HepG2 (cell line): ENCODE measurements at regions not wholly inside any gene's neighbourhood (a gene's known extent, or its start where the extent isn't known, plus 50 kb on each side); places are given as distances from the start of the nearest gene placed in this dataset.

ENCODE experiments used
- ATAC-seq: fragments of 200-7000 bp; cut with Tn5 transposase; 3 replicates; pipeline ENCODE4 v1.9.1; 2020; ENCODE audit warnings: mild to moderate bottlenecking, moderate library complexity
- BruUV-seq: library from RNA; stranded (reverse); fragments of 400-500 nt; replicated peaks from 2 replicates; lab custom pipeline; 2021; lab: Mats Ljungman, UMichigan
- CTCF ChIA-PET: fragments of 300-600 bp; formaldehyde crosslinking; extraction: SDS; loops from one replicate; lab custom pipeline; 2021; ENCODE audit warnings: low total read pairs, inconsistent platforms, low intra/inter-chr PET ratio; lab: Yijun Ruan, JAX
- POLR2A ChIA-PET: fragments of 350-600 bp; sonication (Branson Sonifier 250); formaldehyde crosslinking; loops from one replicate; lab custom pipeline; 2020; ENCODE audit warnings: antibody characterized with exemption, inconsistent platforms; lab: Yijun Ruan, JAX
- DNase-seq: peaks from one replicate; pipeline ENCODE4 v3.0.0-alpha.2; 2015; ENCODE audit warnings: low spot score
- FAIRE-seq: peaks from 3 replicates; lab custom pipeline; 2011; peaks lifted over from hg19 to GRCh38; lab: Jason Lieb, UNC
- H2AFZ ChIP-seq: one replicate; pipeline ENCODE4 v1.6.1; 2011; ENCODE audit warnings: low read length, inconsistent platforms
- H3K27ac ChIP-seq: fragments of 300-600 bp; 3 replicates; pipeline ENCODE4 v1.8.0; 2011; ENCODE audit warnings: mixed run types, mild to moderate bottlenecking, mixed read lengths, low read length, inconsistent platforms; ENCODE audit not compliant: insufficient read depth; ENCODE audit errors: extremely low read length
- H3K27me3 ChIP-seq, 2 experiments: fragments of 200-600 bp in 1 of 2; 2 replicates in 1 of 2; 3 replicates in 1 of 2; pipeline versions ENCODE4 v1.6.0 to v1.8.0; 2011; ENCODE audit warnings: low read length in 2 of 2, mild to moderate bottlenecking in 2 of 2, moderate library complexity in 2 of 2, inconsistent platforms in 1 of 2; ENCODE audit not compliant: insufficient read depth in 2 of 2, control insufficient read depth in 1 of 2
- H3K36me3 ChIP-seq, 2 experiments: fragments of 200-600 bp in 1 of 2; replicated peaks in 1 of 2; 2 replicates in 1 of 2; 3 replicates in 1 of 2; pipeline versions ENCODE4 v1.5.1 to v1.8.0; 2011; ENCODE audit warnings: low read length in 2 of 2, inconsistent platforms in 1 of 2; ENCODE audit not compliant: insufficient read depth in 2 of 2, control insufficient read depth in 1 of 2
- H3K4me1 ChIP-seq: 2 replicates; pipeline ENCODE4 v1.5.1; 2012; ENCODE audit warnings: low read length, inconsistent platforms; ENCODE audit not compliant: insufficient read depth
- H3K4me2 ChIP-seq: 2 replicates; pipeline ENCODE4 v1.6.0; 2011; ENCODE audit warnings: low read depth, low read length, inconsistent platforms
- H3K4me3 ChIP-seq, 3 experiments: fragments of 200-600 bp in 1 of 3; sonication (generic), shearing (Covaris generic) in 1 of 3; replicated peaks in 1 of 3; 2 replicates each; pipeline ENCODE4 v1.5.1; 2011 to 2016; ENCODE audit warnings: low read length in 3 of 3, inconsistent platforms in 2 of 3, low read depth in 2 of 3, mild to moderate bottlenecking in 2 of 3, control low read depth in 1 of 3, mixed read lengths in 1 of 3; ENCODE audit not compliant: insufficient read depth in 1 of 3
- H3K79me2 ChIP-seq: one replicate; pipeline ENCODE4 v1.6.1; 2011; ENCODE audit warnings: low read length, inconsistent platforms; ENCODE audit not compliant: insufficient read depth
- H3K9ac ChIP-seq: 2 replicates; pipeline ENCODE4 v1.6.0; 2011; ENCODE audit warnings: mild to moderate bottlenecking, low read depth, low read length, inconsistent platforms; ENCODE audit not compliant: insufficient read depth
- H3K9me3 ChIP-seq: 2 replicates; pipeline ENCODE4 v1.5.1; 2012; ENCODE audit warnings: mild to moderate bottlenecking, low read length
- H4K20me1 ChIP-seq: 2 replicates; pipeline ENCODE4 v1.6.0; 2011; ENCODE audit warnings: inconsistent platforms, mild to moderate bottlenecking, low read length, moderate library complexity; ENCODE audit not compliant: insufficient read depth
- ATF3 ChIP-seq: sonication (generic); formaldehyde crosslinking; IDR thresholded peaks from 2 replicates; pipeline ENCODE4 v1.4.0; 2020; ENCODE audit warnings: missing genetic modification reagents
- SIN3B ChIP-seq: fragments of 150-350 bp; IDR thresholded peaks from 2 replicates; pipeline ENCODE4 v1.6.1; 2014; ENCODE audit warnings: low read length
- SOX6 ChIP-seq, 2 experiments: fragments of 450-650 bp in 1 of 2; sonication (generic) in 1 of 2; formaldehyde crosslinking in 1 of 2; IDR thresholded peaks; 2 replicates each; pipeline versions ENCODE4 v1.4.0 to v1.6.1; 2017 to 2020; ENCODE audit warnings: antibody characterized with exemption in 1 of 2, mild to moderate bottlenecking in 1 of 2, missing genetic modification reagents in 1 of 2
- XRCC5 ChIP-seq: fragments of 200-400 bp; formaldehyde crosslinking; optimal IDR thresholded peaks from 2 replicates; pipeline ENCODE3; 2017; ENCODE audit warnings: mild to moderate bottlenecking, low read length
- ZBTB40 ChIP-seq, 2 experiments: fragments of 450-650 bp in 1 of 2; sonication (generic) in 1 of 2; formaldehyde crosslinking in 1 of 2; IDR thresholded peaks; 2 replicates each; pipeline versions ENCODE4 v1.6.1 to v1.8.0; 2016 to 2022; ENCODE audit warnings: antibody characterized with exemption in 1 of 2, mild to moderate bottlenecking in 1 of 2, missing genetic modification reagents in 1 of 2
- WGBS: methylation state at CpG from one replicate; pipeline ENCODE4 v1.1.6; 2017; ENCODE audit warnings: low lambda C conversion rate; 5-methylcytosine and 5-hydroxymethylcytosine counted together
- in situ Hi-C: cut with HindIII; loops from 2 replicates; pipeline ENCODE4 v1.10.0; 2017; ENCODE audit warnings: low pct_unique_long_range_greater_than_20kb; ENCODE audit not compliant: extremely low pct_ligation_motif_present
- intact Hi-C: fragments of 100-400 bp; cut with micrococcal nuclease; formaldehyde crosslinking; loops from one replicate; pipeline ENCODE4 v1.10.0; 2022; ENCODE audit not compliant: unreplicated experiment
- TF ChIP-seq, protein P1 (sequence below): sonication (generic); formaldehyde crosslinking; IDR thresholded peaks from 2 replicates; pipeline ENCODE4 v1.4.0; 2020; ENCODE audit warnings: missing genetic modification reagents

DNA sequence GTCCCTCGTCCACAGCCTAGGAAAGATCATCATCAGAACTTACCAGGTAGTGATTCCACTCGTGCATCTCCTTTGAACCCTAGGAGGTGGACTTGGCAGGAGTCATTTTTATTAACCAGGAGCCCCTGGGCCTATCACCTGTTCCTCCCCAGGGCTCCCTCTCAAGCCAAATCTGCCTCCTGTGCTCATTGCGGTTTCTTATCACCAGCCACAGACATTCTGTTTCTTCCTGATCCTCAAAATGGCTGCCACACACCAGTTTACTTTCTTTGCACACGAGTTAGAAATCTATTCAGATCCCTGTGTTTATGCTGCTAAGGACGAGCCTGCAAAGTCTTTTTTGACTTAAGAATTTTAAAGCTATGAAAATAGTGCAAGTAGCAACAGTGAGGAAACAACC, 354.5 kb upstream of the BOD1L1 start:
- 0 out of 6 replicates have a peak overlapping the region, but pooled peaks of 1 of the 3 experiments have one; percentile 12 for H3K4me3 ChIP-seq
- no peak overlapping the region for H2AFZ ChIP-seq
- H3K27me3 ChIP-seq = no peaks in the 10 kb centered on the region; a peak in 1 of 5 replicates
- CTCF ChIA-PET = no interaction called here
- no peak overlapping the region for H3K27ac ChIP-seq
- intact Hi-C loops (loop anchor here (5.0 kb wide), 1 partner anchor 270 kb away; no protein-coding TSS in a partner anchor), in situ Hi-C loops (no loop called here)
- H3K4me1 ChIP-seq = peaks cover 23% of the 10 kb centered on the region
- TF ChIP-seq XRCC5 (no peak), ATF3 (no peak), SOX6 (IDR thresholded peaks at IDR 0.05) (no peak), SOX6 (CRISPR knock-in tag; IDR thresholded peaks at IDR 0.05) (no peak), ZBTB40 (IDR thresholded peaks at IDR 0.05) (no peak), ZBTB40 (CRISPR knock-in tag; IDR thresholded peaks at IDR 0.05) (no peak), SIN3B (no peak)
- TF ChIP-seq, protein P1, sequence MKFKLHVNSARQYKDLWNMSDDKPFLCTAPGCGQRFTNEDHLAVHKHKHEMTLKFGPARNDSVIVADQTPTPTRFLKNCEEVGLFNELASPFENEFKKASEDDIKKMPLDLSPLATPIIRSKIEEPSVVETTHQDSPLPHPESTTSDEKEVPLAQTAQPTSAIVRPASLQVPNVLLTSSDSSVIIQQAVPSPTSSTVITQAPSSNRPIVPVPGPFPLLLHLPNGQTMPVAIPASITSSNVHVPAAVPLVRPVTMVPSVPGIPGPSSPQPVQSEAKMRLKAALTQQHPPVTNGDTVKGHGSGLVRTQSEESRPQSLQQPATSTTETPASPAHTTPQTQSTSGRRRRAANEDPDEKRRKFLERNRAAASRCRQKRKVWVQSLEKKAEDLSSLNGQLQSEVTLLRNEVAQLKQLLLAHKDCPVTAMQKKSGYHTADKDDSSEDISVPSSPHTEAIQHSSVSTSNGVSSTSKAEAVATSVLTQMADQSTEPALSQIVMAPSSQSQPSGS (CRISPR knock-in tag) = no peak
- no peak overlapping the region for H3K9ac ChIP-seq
- DNase-seq (no peak), ATAC-seq (no peak), FAIRE-seq (no peak)
- H3K9me3 ChIP-seq = peaks cover 51% of the 10 kb centered on the region
- POLR2A ChIA-PET = no interaction called here
- H3K4me2 ChIP-seq = no peak overlapping the region
- no peaks in the 10 kb centered on the region for H3K79me2 ChIP-seq
- BruUV-seq = no TSS peak
- H4K20me1 ChIP-seq = no peaks in the 10 kb centered on the region
- H3K36me3 ChIP-seq = no peaks in the 10 kb centered on the region
- WGBS = 19% methylated on average over 5 of the region's 5 CpGs
